PC-3 (cell line): ENCODE measurements at regions not wholly inside any gene's neighbourhood (a gene's known extent, or its start where the extent isn't known, plus 50 kb on each side); places are given as distances from the start of the nearest gene placed in this dataset.

Experiments
- ATAC-seq: fragments of 200-7000 bp; cut with Tn5 transposase; 2 replicates; pipeline ENCODE4 v1.9.1; 2020; ENCODE audit warnings: mild to moderate bottlenecking, moderate library complexity
- BruUV-seq: library from RNA; stranded (reverse); fragments of 400-500 nt; replicated peaks from 2 replicates; lab custom pipeline; 2021; lab: Mats Ljungman, UMichigan
- CTCF ChIA-PET: fragments of 300-600 bp; sonication (Branson Sonifier 250); formaldehyde crosslinking; loops from one replicate; lab custom pipeline; 2022; ENCODE audit warnings: antibody characterized with exemption; lab: Charles Lee
- POLR2A ChIA-PET: fragments of 300-600 bp; sonication (Branson Sonifier 250); formaldehyde crosslinking; loops from one replicate; lab custom pipeline; 2022; ENCODE audit warnings: antibody characterized with exemption; ENCODE audit not compliant: unreplicated experiment; lab: Charles Lee
- DNase-seq: peaks from one replicate; pipeline ENCODE4 v3.0.0-alpha.2; 2015
- H2AFZ ChIP-seq: fragments of 300-600 bp; sonication (generic); 2 replicates; pipeline ENCODE4 v1.6.0; 2016; ENCODE audit warnings: antibody characterized with exemption, low read length
- H3F3A ChIP-seq: fragments of 300-600 bp; sonication (generic); one replicate; pipeline ENCODE4 v1.6.0; 2017; ENCODE audit warnings: antibody characterized with exemption, low read length, control low read depth, mild to moderate bottlenecking; ENCODE audit not compliant: unreplicated experiment
- H3K27ac ChIP-seq: fragments of 300-600 bp; sonication (generic); 2 replicates; pipeline ENCODE4 v1.5.1; 2016; ENCODE audit warnings: mild to moderate bottlenecking, low read length
- H3K27me3 ChIP-seq: fragments of 300-600 bp; sonication (generic); 2 replicates; pipeline ENCODE4 v1.6.1; 2016; ENCODE audit warnings: low read length, mixed read lengths
- H3K36me3 ChIP-seq: fragments of 300-600 bp; sonication (generic); 2 replicates; pipeline ENCODE4 v1.6.1; 2016; ENCODE audit warnings: low read depth, mixed run types, low read length, mixed read lengths
- H3K4me1 ChIP-seq: fragments of 300-600 bp; sonication (generic); 2 replicates; pipeline ENCODE4 v1.5.1; 2016; ENCODE audit warnings: low read length; ENCODE audit not compliant: insufficient read depth
- H3K4me2 ChIP-seq: fragments of 300-600 bp; sonication (generic); 2 replicates; pipeline ENCODE4 v1.6.0; 2016; ENCODE audit warnings: low read length
- H3K4me3 ChIP-seq: fragments of 300-600 bp; sonication (generic); 2 replicates; pipeline ENCODE4 v1.5.1; 2016; ENCODE audit warnings: mild to moderate bottlenecking, low read length, mixed read lengths
- H3K79me2 ChIP-seq: fragments of 300-600 bp; sonication (generic); 2 replicates; pipeline ENCODE4 v1.6.1; 2017; ENCODE audit warnings: low read length, mixed read lengths
- H3K9ac ChIP-seq: fragments of 300-600 bp; sonication (generic); 2 replicates; pipeline ENCODE4 v1.6.0; 2016; ENCODE audit warnings: mild to moderate bottlenecking, low read length
- H3K9me2 ChIP-seq: fragments of 300-600 bp; sonication (generic); replicated peaks from 2 replicates; pipeline ENCODE4 v1.6.1; 2016; ENCODE audit warnings: mixed run types, low read length, mixed read lengths
- H3K9me3 ChIP-seq: fragments of 300-600 bp; sonication (generic); 2 replicates; pipeline ENCODE4 v1.6.1; 2016; ENCODE audit warnings: low read length, mixed read lengths
- H4K20me1 ChIP-seq: fragments of 300-600 bp; sonication (generic); 2 replicates; pipeline ENCODE4 v1.6.1; 2016; ENCODE audit warnings: low read length, mixed read lengths
- CTCF ChIP-seq: fragments of 300-600 bp; sonication (generic); conservative IDR thresholded peaks from 2 replicates; pipeline ENCODE4 v1.5.1; 2017; ENCODE audit warnings: antibody characterized with exemption, low read depth, mild to moderate bottlenecking, low read length
- EZH2 ChIP-seq: fragments of 300-600 bp; sonication (generic); IDR thresholded peaks from one replicate; pipeline ENCODE4 v1.6.1; 2017; ENCODE audit warnings: antibody characterized with exemption, mild to moderate bottlenecking, low read length; ENCODE audit not compliant: unreplicated experiment
- EZH2phosphoT487 ChIP-seq: fragments of 300-600 bp; sonication (generic); IDR thresholded peaks from 2 replicates; pipeline ENCODE4 v1.6.1; 2018; ENCODE audit warnings: mild to moderate bottlenecking, antibody characterized with exemption, low read length, borderline replicate concordance
- intact Hi-C: fragments of 100-400 bp; cut with micrococcal nuclease; formaldehyde crosslinking; loops from 2 replicates; pipeline ENCODE4 v1.9.0; 2023

- Histone ChIP-seq H3K79me2 (no peaks in the 10 kb centered on the region), H3K36me3 (no peaks in the 10 kb centered on the region), H3K4me2 (no peak overlapping the region), H3K9ac (no peak overlapping the region), H3K4me1 (peaks cover 11% of the 10 kb centered on the region), H3K9me3 (no peaks in the 10 kb centered on the region), H4K20me1 (no peaks in the 10 kb centered on the region), H3K4me3 (no peak overlapping the region), H3K27ac (no peak overlapping the region), H2AFZ (no peak overlapping the region), H3K9me2 (no peaks in the 10 kb centered on the region), H3F3A (no peaks in the 10 kb centered on the region), H3K27me3 (no peaks in the 10 kb centered on the region; the same call in 1 of the 2 replicates)
- ATAC-seq: no peak
- DNase-seq: no peak
- POLR2A ChIA-PET: no interaction called here
- CTCF ChIA-PET: no interaction called here
- no TSS peak for BruUV-seq
- intact Hi-C loops: no loop called here
- TF ChIP-seq EZH2phosphoT487 (no peak), EZH2 (no peak), CTCF (no peak)
Observed at GRCh38 chr9:2263665-2264064, 248.5 kb downstream of the SMARCA2 start.

- no peaks in the 10 kb centered on the region for H3K9me3 ChIP-seq
- intact Hi-C loops: no loop called here
- H3K27ac ChIP-seq: no peak overlapping the region
- ATAC-seq: no peak
- POLR2A ChIA-PET: no interaction called here
- no TSS peak for BruUV-seq
- H3K9me2 ChIP-seq: no peaks in the 10 kb centered on the region
- no peak for DNase-seq
- no peaks in the 10 kb centered on the region; the same call in 1 of the 2 replicates for H3K27me3 ChIP-seq
- no peaks in the 10 kb centered on the region for H3K36me3 ChIP-seq
- TF ChIP-seq CTCF (no peak), EZH2phosphoT487 (no peak), EZH2 (no peak)
- no peak overlapping the region for H3K9ac ChIP-seq
- CTCF ChIA-PET: no interaction called here
- no peak overlapping the region for H2AFZ ChIP-seq
- H3K4me1 ChIP-seq: peaks cover 11% of the 10 kb centered on the region
- H4K20me1 ChIP-seq: no peaks in the 10 kb centered on the region
- H3F3A ChIP-seq: no peaks in the 10 kb centered on the region
- H3K79me2 ChIP-seq: no peaks in the 10 kb centered on the region
- H3K4me3 ChIP-seq: no peak overlapping the region
- H3K4me2 ChIP-seq: no peak overlapping the region
Observed at GRCh38 chr9:2264081-2264480, 248.9 kb downstream of the SMARCA2 start.

GRCh38 chr9:2267181-2267745, 252.1 kb downstream of the SMARCA2 start:
- no peaks in the 10 kb centered on the region; the same call in 1 of the 2 replicates for H3K27me3 ChIP-seq
- H3K27ac ChIP-seq: no peak overlapping the region
- no peak overlapping the region for H3K9ac ChIP-seq
- H3K9me3 ChIP-seq: no peaks in the 10 kb centered on the region
- H3K4me1 ChIP-seq: no peaks in the 10 kb centered on the region
- H3K4me3 ChIP-seq: no peak overlapping the region
- no peak for TF ChIP-seq EZH2phosphoT487
- no peak for TF ChIP-seq CTCF
- no peak for TF ChIP-seq EZH2
- intact Hi-C loops: no loop called here
- no peaks in the 10 kb centered on the region for H4K20me1 ChIP-seq
- H3F3A ChIP-seq: no peaks in the 10 kb centered on the region
- BruUV-seq: no TSS peak
- no peak for ATAC-seq
- ChIA-PET CTCF (no interaction called here), POLR2A (no interaction called here)
- H2AFZ ChIP-seq: no peak overlapping the region
- no peaks in the 10 kb centered on the region for H3K9me2 ChIP-seq
- no peak for DNase-seq
- H3K79me2 ChIP-seq: no peaks in the 10 kb centered on the region
- H3K4me2 ChIP-seq: no peak overlapping the region
- H3K36me3 ChIP-seq: no peaks in the 10 kb centered on the region
